Prostate gland (tissue), 2 donors: ENCODE measurements at regions not wholly inside any gene's neighbourhood (a gene's known extent, or its start where the extent isn't known, plus 50 kb on each side); places are given as distances from the start of the nearest gene placed in this dataset.

Experiments
- CTCF ChIP-seq, 4 experiments: fragments of 200-600 bp in 2 of 4; fragments of 450-650 bp in 2 of 4; sonication (generic) in 2 of 4; IDR thresholded peaks; 1 replicate in 3 of 4; 2 replicates in 1 of 4; pipeline ENCODE4 v1.5.1; 2016 to 2019; ENCODE audit warnings: antibody characterized with exemption in 4 of 4, mild to moderate bottlenecking in 2 of 4, moderate library complexity in 2 of 4
- POLR2A ChIP-seq: fragments of 450-650 bp; IDR thresholded peaks from one replicate; pipeline ENCODE4 v1.6.1; 2016; ENCODE audit warnings: antibody characterized with exemption, mild to moderate bottlenecking
- POLR2AphosphoS5 ChIP-seq: sonication (generic); formaldehyde crosslinking; IDR thresholded peaks from one replicate; pipeline ENCODE4 v1.6.1; 2017; ENCODE audit warnings: antibody characterized with exemption

DNA sequence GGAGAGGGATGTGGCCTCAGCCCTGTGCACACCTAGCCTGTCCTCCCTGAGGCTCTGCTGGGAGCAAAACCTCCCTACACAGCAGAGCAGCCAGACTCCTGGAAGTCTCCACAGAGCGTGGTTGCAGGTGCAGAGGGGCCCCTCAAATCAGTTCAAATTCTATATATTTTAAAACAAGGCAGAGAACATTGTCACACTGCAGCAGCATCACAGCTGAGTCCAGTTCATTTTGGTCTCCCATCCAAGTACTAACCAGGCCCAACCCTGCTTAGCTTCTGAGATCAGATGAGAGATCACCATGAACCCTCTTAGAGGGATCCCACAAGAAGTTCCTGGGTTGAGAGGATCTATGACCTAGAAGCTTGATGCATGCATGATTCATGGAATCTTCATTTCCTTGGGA, 331.0 kb upstream of the RGMA start:
- TF ChIP-seq CTCF (IDR thresholded peaks at IDR 0.05) = no peak
- TF ChIP-seq POLR2A = no peak
- no peak for TF ChIP-seq POLR2AphosphoS5
